Peyer's patch (tissue), 4 donors: ENCODE measurements at regions not wholly inside any gene's neighbourhood (a gene's known extent, or its start where the extent isn't known, plus 50 kb on each side); places are given as distances from the start of the nearest gene placed in this dataset.

ENCODE experiments used
- POLR2A ChIP-seq, 2 donors: fragments of 450-650 bp; IDR thresholded peaks; one replicate each; pipeline ENCODE4 v1.5.1; 2017; ENCODE audit warnings: antibody characterized with exemption in 2 of 2, mild to moderate bottlenecking in 2 of 2, moderate library complexity in 2 of 2
- TF ChIP-seq, protein P1 (sequence below), 6 experiments: fragments of 450-650 bp in 4 of 6; fragments of 200-600 bp in 2 of 6; sonication (generic) in 1 of 6; IDR thresholded peaks; one replicate each; pipeline ENCODE4 v1.5.1; 2017 to 2019; ENCODE audit warnings: antibody characterized with exemption in 6 of 6, mild to moderate bottlenecking in 3 of 6, moderate library complexity in 1 of 6

DNA sequence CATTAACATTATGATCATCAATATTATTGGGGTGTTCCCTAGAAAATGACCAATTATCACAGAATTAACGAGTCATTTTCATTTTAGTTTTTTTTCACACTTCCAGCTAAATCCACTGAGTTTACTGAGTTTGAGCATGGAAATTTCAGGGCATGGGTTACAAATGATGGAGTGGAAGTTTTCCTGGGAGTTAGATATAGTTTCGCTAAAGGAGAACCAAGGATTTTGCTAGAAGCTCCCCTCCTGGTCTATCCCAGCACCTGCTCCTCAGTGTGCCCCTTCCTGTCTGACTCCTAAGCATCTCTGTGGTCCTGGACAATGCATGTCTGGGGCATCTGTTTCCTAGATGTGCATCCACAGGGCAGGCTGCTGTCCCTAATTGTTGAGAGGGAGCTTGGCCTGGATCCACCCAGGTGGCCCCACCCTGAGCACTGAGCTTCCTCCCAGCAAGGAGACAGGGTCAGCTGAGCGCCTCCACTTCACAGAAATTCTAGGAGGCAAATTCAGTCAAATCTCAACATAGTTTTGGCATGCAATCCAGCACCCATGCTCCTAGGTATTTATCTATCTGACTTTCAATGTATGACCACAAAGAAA is 102.3 kb upstream of the GOLGA6L6 start:
- TF ChIP-seq, protein P1, sequence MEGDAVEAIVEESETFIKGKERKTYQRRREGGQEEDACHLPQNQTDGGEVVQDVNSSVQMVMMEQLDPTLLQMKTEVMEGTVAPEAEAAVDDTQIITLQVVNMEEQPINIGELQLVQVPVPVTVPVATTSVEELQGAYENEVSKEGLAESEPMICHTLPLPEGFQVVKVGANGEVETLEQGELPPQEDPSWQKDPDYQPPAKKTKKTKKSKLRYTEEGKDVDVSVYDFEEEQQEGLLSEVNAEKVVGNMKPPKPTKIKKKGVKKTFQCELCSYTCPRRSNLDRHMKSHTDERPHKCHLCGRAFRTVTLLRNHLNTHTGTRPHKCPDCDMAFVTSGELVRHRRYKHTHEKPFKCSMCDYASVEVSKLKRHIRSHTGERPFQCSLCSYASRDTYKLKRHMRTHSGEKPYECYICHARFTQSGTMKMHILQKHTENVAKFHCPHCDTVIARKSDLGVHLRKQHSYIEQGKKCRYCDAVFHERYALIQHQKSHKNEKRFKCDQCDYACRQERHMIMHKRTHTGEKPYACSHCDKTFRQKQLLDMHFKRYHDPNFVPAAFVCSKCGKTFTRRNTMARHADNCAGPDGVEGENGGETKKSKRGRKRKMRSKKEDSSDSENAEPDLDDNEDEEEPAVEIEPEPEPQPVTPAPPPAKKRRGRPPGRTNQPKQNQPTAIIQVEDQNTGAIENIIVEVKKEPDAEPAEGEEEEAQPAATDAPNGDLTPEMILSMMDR (IDR thresholded peaks at IDR 0.05): no peak
- TF ChIP-seq POLR2A (IDR thresholded peaks at IDR 0.05): no peak
